AG04449 (cell line): ENCODE measurements at regions not wholly inside any gene's neighbourhood (a gene's known extent, or its start where the extent isn't known, plus 50 kb on each side); places are given as distances from the start of the nearest gene placed in this dataset.

Experiments
- CTCF ChIA-PET: fragments of 350-600 bp; formaldehyde crosslinking; extraction: SDS; loops from one replicate; lab custom pipeline; 2021; ENCODE audit warnings: antibody characterized with exemption; lab: Yijun Ruan, JAX
- POLR2A ChIA-PET: fragments of 400-600, 350-600 bp; formaldehyde crosslinking; extraction: SDS; loops from one replicate; lab custom pipeline; 2020; ENCODE audit warnings: antibody characterized with exemption, inconsistent platforms; lab: Yijun Ruan, JAX
- DNase-seq: peaks from one replicate; pipeline ENCODE4 v3.0.0-alpha.2; 2010; ENCODE audit warnings: low read depth, low spot score
- H3K4me3 ChIP-seq: 2 replicates; pipeline ENCODE4 v1.5.1; 2011; ENCODE audit warnings: low read depth, mild to moderate bottlenecking, control low read depth, low read length
- TF ChIP-seq, protein P1 (sequence below): IDR thresholded peaks from one replicate; pipeline ENCODE4 v1.5.1; 2011; ENCODE audit warnings: mild to moderate bottlenecking, moderate library complexity, low read length, control low read depth, inconsistent platforms; ENCODE audit not compliant: insufficient read depth; ENCODE audit errors: missing control alignments

GRCh38 chr5:34544403-34544802, 111.7 kb upstream of the RAI14 start:
- no peak overlapping the region for H3K4me3 ChIP-seq
- TF ChIP-seq, protein P1, sequence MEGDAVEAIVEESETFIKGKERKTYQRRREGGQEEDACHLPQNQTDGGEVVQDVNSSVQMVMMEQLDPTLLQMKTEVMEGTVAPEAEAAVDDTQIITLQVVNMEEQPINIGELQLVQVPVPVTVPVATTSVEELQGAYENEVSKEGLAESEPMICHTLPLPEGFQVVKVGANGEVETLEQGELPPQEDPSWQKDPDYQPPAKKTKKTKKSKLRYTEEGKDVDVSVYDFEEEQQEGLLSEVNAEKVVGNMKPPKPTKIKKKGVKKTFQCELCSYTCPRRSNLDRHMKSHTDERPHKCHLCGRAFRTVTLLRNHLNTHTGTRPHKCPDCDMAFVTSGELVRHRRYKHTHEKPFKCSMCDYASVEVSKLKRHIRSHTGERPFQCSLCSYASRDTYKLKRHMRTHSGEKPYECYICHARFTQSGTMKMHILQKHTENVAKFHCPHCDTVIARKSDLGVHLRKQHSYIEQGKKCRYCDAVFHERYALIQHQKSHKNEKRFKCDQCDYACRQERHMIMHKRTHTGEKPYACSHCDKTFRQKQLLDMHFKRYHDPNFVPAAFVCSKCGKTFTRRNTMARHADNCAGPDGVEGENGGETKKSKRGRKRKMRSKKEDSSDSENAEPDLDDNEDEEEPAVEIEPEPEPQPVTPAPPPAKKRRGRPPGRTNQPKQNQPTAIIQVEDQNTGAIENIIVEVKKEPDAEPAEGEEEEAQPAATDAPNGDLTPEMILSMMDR: no peak
- DNase-seq: no peak
- POLR2A ChIA-PET: no interaction called here
- CTCF ChIA-PET: no interaction called here

DNA sequence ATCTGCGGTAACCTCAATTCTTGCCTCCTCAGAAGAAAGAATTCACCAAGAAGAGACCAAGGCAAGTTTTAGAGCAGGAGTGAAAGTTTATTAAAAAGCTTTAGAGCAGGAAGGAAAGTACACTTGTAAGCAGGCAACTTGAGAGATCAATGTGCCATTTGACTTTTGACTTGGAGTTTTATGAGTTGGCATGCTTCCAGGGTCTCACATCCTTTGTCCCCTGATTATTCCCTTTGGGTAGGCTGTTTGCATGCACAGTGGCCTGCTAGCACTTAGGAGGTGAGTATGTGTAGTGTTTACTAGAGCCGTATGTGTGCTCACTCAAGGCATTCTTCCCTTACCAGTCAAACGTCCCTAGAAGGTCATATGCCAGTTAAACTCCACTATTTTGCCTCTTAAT, 111.0 kb upstream of the RAI14 start:
- POLR2A ChIA-PET: no interaction called here
- no peak for DNase-seq
- TF ChIP-seq, protein P1: no peak
- CTCF ChIA-PET: interaction anchor here (1.4 kb wide), 1 partner anchor 353 kb away, joined by 4 read pairs; no protein-coding TSS in a partner anchor
- H3K4me3 ChIP-seq: no peak overlapping the region

DNA sequence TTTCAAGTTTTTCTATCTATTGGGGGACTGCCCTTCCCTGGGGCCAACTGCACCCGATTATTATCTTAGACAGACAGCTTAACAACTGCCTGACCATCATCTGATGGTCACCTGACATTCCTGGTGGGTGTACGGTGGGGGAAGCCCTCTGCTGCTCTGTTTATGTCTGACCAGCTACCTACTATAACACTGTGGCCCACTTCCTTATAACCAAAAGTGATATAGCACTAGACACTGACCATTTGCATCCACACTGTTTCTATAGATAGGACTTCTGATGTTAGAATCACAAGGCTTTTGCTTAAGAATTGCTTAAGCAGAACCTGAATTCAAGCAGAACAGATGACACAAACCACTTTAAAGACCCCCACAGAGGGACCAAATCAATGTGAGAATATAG, 110.5 kb upstream of the RAI14 start:
- POLR2A ChIA-PET: no interaction called here
- CTCF ChIA-PET: interaction anchor here (1.4 kb wide), 1 partner anchor 353 kb away, joined by 4 read pairs; no protein-coding TSS in a partner anchor
- no peak for DNase-seq

GRCh38 chr5:34547300-34548085, 108.6 kb upstream of the RAI14 start:
- TF ChIP-seq, protein P1: no peak
- no peak for DNase-seq
- ChIA-PET POLR2A (no interaction called here), CTCF (interaction anchor here (0.9 to 2.0 kb wide), 3 partner anchors 10 to 351 kb away, joined by 3 to 5 read pairs (median 5); no protein-coding TSS in a partner anchor)
- H3K4me3 ChIP-seq: no peak overlapping the region

More for the DNA sequence above, 110.5 kb upstream of the RAI14 start:
- H3K4me3 ChIP-seq: no peak overlapping the region
- TF ChIP-seq, protein P1: no peak

GRCh38 chr5:34548086-34548403, 108.1 kb upstream of the RAI14 start:
- POLR2A ChIA-PET: no interaction called here
- CTCF ChIA-PET: interaction anchor here (0.7 to 2.0 kb wide), 3 partner anchors 10 to 350 kb away, joined by 3 to 5 read pairs (median 4); no protein-coding TSS in a partner anchor
- no peak overlapping the region for H3K4me3 ChIP-seq
- no peak for DNase-seq
- TF ChIP-seq, protein P1: no peak

- H3K4me3 ChIP-seq: no peak overlapping the region
- ChIA-PET POLR2A (no interaction called here), CTCF (interaction anchor here (1.0 to 1.1 kb wide), 2 partner anchors 12 to 71 kb away, joined by 3 to 5 read pairs; no protein-coding TSS in a partner anchor)
- TF ChIP-seq, protein P1: no peak
- DNase-seq: no peak
Observed at GRCh38 chr5:34550247-34550646, 105.9 kb upstream of the RAI14 start.
